GM18511 (cell line): ENCODE measurements at regions not wholly inside any gene's neighbourhood (a gene's known extent, or its start where the extent isn't known, plus 50 kb on each side); places are given as distances from the start of the nearest gene placed in this dataset.
A peak's percentile ranks its signal among the peaks of the same experiment; 100 is the strongest.
"Not testable (repeated sequence)": the region's sequence is repeated elsewhere in the genome, so short reads cannot be mapped to it uniquely, and the experiment has no call there.

Experiments
- ATAC-seq: cut with Tn5 transposase; IDR thresholded peaks from one replicate; pipeline ENCODE4 v1.9.1; 2021; ENCODE audit warnings: mild to moderate bottlenecking, moderate library complexity; ENCODE audit not compliant: unreplicated experiment

GRCh38 chr6:115873901-115874300 is 186.8 kb downstream of the FRK start:
- no peak for ATAC-seq

- no peak for ATAC-seq
These were observed 190.2 kb downstream of the FRK start for GRCh38 chr6:115870464-115870863.

- ATAC-seq: no peak
These were observed 194.8 kb downstream of the FRK start for GRCh38 chr6:115865914-115866313.

GRCh38 chr6:115863211-115863610 is 197.5 kb downstream of the FRK start:
- ATAC-seq: no peak

- not testable (repeated sequence) for ATAC-seq
These were observed 199.0 kb downstream of the FRK start for GRCh38 chr6:115861658-115862057.

- not testable (repeated sequence) for ATAC-seq
These were observed 201.1 kb downstream of the FRK start for GRCh38 chr6:115859577-115859976.

- no peak for ATAC-seq
These were observed 205.6 kb downstream of the FRK start for GRCh38 chr6:115854866-115855665.

- no peak for ATAC-seq
These were observed 213.0 kb downstream of the FRK start for GRCh38 chr6:115847671-115848070.

GRCh38 chr6:115843945-115844344 is 216.7 kb downstream of the FRK start:
- no peak for ATAC-seq

- no peak for ATAC-seq
These were observed 218.4 kb downstream of the FRK start for GRCh38 chr6:115842338-115842737.

GRCh38 chr6:115839583-115840181 is 221.0 kb downstream of the FRK start:
- ATAC-seq: no peak

- ATAC-seq: peak; percentile 95
These were observed 221.8 kb downstream of the FRK start for GRCh38 chr6:115838763-115839401.

GRCh38 chr6:115838216-115838615 is 222.5 kb downstream of the FRK start:
- peak; percentile 5 for ATAC-seq

- ATAC-seq: not testable (repeated sequence)
These were observed 224.3 kb downstream of the FRK start for GRCh38 chr6:115836374-115836773.

- ATAC-seq: no peak
These were observed 225.4 kb downstream of the FRK start for GRCh38 chr6:115835314-115835713.

GRCh38 chr6:115834542-115834941 is 226.1 kb downstream of the FRK start:
- ATAC-seq: not testable (repeated sequence)

GRCh38 chr6:115832786-115833185 is 227.9 kb downstream of the FRK start:
- no peak for ATAC-seq

GRCh38 chr6:115832186-115832585 is 228.5 kb downstream of the FRK start:
- ATAC-seq: no peak

- ATAC-seq: peak; percentile 62
These were observed 229.8 kb downstream of the FRK start for GRCh38 chr6:115830895-115831294.

- ATAC-seq: no peak
These were observed 238.9 kb downstream of the FRK start for GRCh38 chr6:115821798-115822197.

GRCh38 chr6:115819506-115819905 is 241.2 kb downstream of the FRK start:
- no peak for ATAC-seq

GRCh38 chr6:115817161-115817560 is 243.5 kb downstream of the FRK start:
- no peak for ATAC-seq
